Fibroblast of peridontal ligament (primary cell): ENCODE measurements at regions not wholly inside any gene's neighbourhood (a gene's known extent, or its start where the extent isn't known, plus 50 kb on each side); places are given as distances from the start of the nearest gene placed in this dataset.
"Not testable (repeated sequence)": the region's sequence is repeated elsewhere in the genome, so short reads cannot be mapped to it uniquely, and the experiment has no call there.

Experiments used
- DNase-seq: peaks from one replicate; pipeline ENCODE4 v3.0.0-alpha.2; 2010; ENCODE audit errors: extremely low read depth

GRCh38 chr15:38073178-38073946, 138.9 kb downstream of the TMCO5A start:
- peak; percentile 63 for DNase-seq

- DNase-seq = no peak
Observed at GRCh38 chr15:38074029-38074428, 139.6 kb downstream of the TMCO5A start.

- no peak for DNase-seq
Observed at GRCh38 chr15:38075466-38075865, 141.0 kb downstream of the TMCO5A start.

- no peak for DNase-seq
Observed at GRCh38 chr15:38076786-38077185, 142.3 kb downstream of the TMCO5A start.

- DNase-seq = no peak
Observed at GRCh38 chr15:38079236-38079635, 144.8 kb downstream of the TMCO5A start.

- no peak for DNase-seq
Observed at GRCh38 chr15:38080651-38081275, 146.3 kb downstream of the TMCO5A start.

- no peak for DNase-seq
Observed at GRCh38 chr15:38084289-38084688, 149.8 kb downstream of the TMCO5A start.

GRCh38 chr15:38085114-38085513, 150.7 kb downstream of the TMCO5A start:
- no peak for DNase-seq

- peak; percentile 66 for DNase-seq
Observed at GRCh38 chr15:38085931-38086568, 151.6 kb downstream of the TMCO5A start.

GRCh38 chr15:38086611-38087010, 152.2 kb downstream of the TMCO5A start:
- DNase-seq = no peak

GRCh38 chr15:38088971-38089370, 154.5 kb downstream of the TMCO5A start:
- DNase-seq = no peak

GRCh38 chr15:38090223-38090622, 155.8 kb downstream of the TMCO5A start:
- no peak for DNase-seq

GRCh38 chr15:38090678-38091077, 156.2 kb downstream of the TMCO5A start:
- no peak for DNase-seq

- DNase-seq = no peak
Observed at GRCh38 chr15:38091078-38091645, 156.7 kb downstream of the TMCO5A start.

GRCh38 chr15:38093931-38094330, 158.7 kb upstream of the SPRED1 start:
- no peak for DNase-seq

GRCh38 chr15:38102972-38103371, 149.7 kb upstream of the SPRED1 start:
- DNase-seq = no peak

GRCh38 chr15:38103564-38103963, 149.1 kb upstream of the SPRED1 start:
- DNase-seq = no peak

GRCh38 chr15:38111070-38111469, 141.6 kb upstream of the SPRED1 start:
- no peak for DNase-seq

- no peak for DNase-seq
Observed at GRCh38 chr15:38112406-38112805, 140.2 kb upstream of the SPRED1 start.

GRCh38 chr15:38115121-38115520, 137.5 kb upstream of the SPRED1 start:
- no peak for DNase-seq

- DNase-seq = no peak
Observed at GRCh38 chr15:38117781-38118180, 134.9 kb upstream of the SPRED1 start.

- DNase-seq = not testable (repeated sequence)
Observed at GRCh38 chr15:38119865-38120264, 132.8 kb upstream of the SPRED1 start.
